GM19043 (cell line): ENCODE measurements at regions not wholly inside any gene's neighbourhood (a gene's known extent, or its start where the extent isn't known, plus 50 kb on each side); places are given as distances from the start of the nearest gene placed in this dataset.
"Not testable (repeated sequence)": the region's sequence is repeated elsewhere in the genome, so short reads cannot be mapped to it uniquely, and the experiment has no call there.

Experiments
- ATAC-seq: cut with Tn5 transposase; IDR thresholded peaks from one replicate; pipeline ENCODE4 v1.9.1; 2021; ENCODE audit warnings: low read depth; ENCODE audit not compliant: unreplicated experiment

- not testable (repeated sequence) for ATAC-seq
These were observed 1164.3 kb downstream of the RPIA start for GRCh38 chr2:89855752-89856151.

GRCh38 chr2:89856305-89856704 lies 1164.8 kb downstream of the RPIA start:
- not testable (repeated sequence) for ATAC-seq

- ATAC-seq: not testable (repeated sequence)
These were observed 1170.7 kb downstream of the RPIA start for GRCh38 chr2:89862164-89862563.

- ATAC-seq: not testable (repeated sequence)
These were observed 1171.7 kb downstream of the RPIA start for GRCh38 chr2:89863209-89863608.

GRCh38 chr2:89874810-89875595 lies 1183.5 kb downstream of the RPIA start:
- ATAC-seq: not testable (repeated sequence)

GRCh38 chr2:89876445-89876844 lies 1185.0 kb downstream of the RPIA start:
- ATAC-seq: not testable (repeated sequence)

GRCh38 chr2:89876878-89877277 lies 1185.4 kb downstream of the RPIA start:
- ATAC-seq: not testable (repeated sequence)

- ATAC-seq: not testable (repeated sequence)
These were observed 1191.4 kb downstream of the RPIA start for GRCh38 chr2:89882880-89883279.

- not testable (repeated sequence) for ATAC-seq
These were observed 1192.2 kb downstream of the RPIA start for GRCh38 chr2:89883624-89884023.

- ATAC-seq: not testable (repeated sequence)
These were observed 1193.6 kb downstream of the RPIA start for GRCh38 chr2:89885071-89885470.

- not testable (repeated sequence) for ATAC-seq
These were observed 1197.2 kb downstream of the RPIA start for GRCh38 chr2:89888693-89889092.

- ATAC-seq: not testable (repeated sequence)
These were observed 1198.8 kb downstream of the RPIA start for GRCh38 chr2:89890185-89890773.

- not testable (repeated sequence) for ATAC-seq
These were observed 1203.5 kb downstream of the RPIA start for GRCh38 chr2:89894988-89895387.

- ATAC-seq: not testable (repeated sequence)
These were observed 1204.2 kb downstream of the RPIA start for GRCh38 chr2:89895629-89896028.

GRCh38 chr2:89927018-89927417 lies 1235.5 kb downstream of the RPIA start:
- ATAC-seq: not testable (repeated sequence)

- not testable (repeated sequence) for ATAC-seq
These were observed 1244.0 kb downstream of the RPIA start for GRCh38 chr2:89935436-89935835.

GRCh38 chr2:89936011-89936410 lies 1244.5 kb downstream of the RPIA start:
- ATAC-seq: not testable (repeated sequence)

- not testable (repeated sequence) for ATAC-seq
These were observed 1245.1 kb downstream of the RPIA start for GRCh38 chr2:89936559-89936958.

GRCh38 chr2:89938756-89939155 lies 1247.3 kb downstream of the RPIA start:
- ATAC-seq: peak; percentile 80

GRCh38 chr2:89944267-89944666 lies 1252.8 kb downstream of the RPIA start:
- ATAC-seq: not testable (repeated sequence)

GRCh38 chr2:89945004-89945616 lies 1253.6 kb downstream of the RPIA start:
- not testable (repeated sequence) for ATAC-seq
